HEK293 (cell line): ENCODE measurements at regions not wholly inside any gene's neighbourhood (a gene's known extent, or its start where the extent isn't known, plus 50 kb on each side); places are given as distances from the start of the nearest gene placed in this dataset.
A peak's percentile ranks its signal among the peaks of the same experiment; 100 is the strongest.

ENCODE experiments used
- CTCF ChIA-PET: fragments of 350-600 bp; formaldehyde crosslinking; extraction: SDS; loops from one replicate; lab custom pipeline; 2021; ENCODE audit warnings: antibody characterized with exemption; lab: Yijun Ruan, JAX
- POLR2A ChIA-PET: fragments of 300-600 bp; formaldehyde crosslinking; extraction: SDS; loops from one replicate; lab custom pipeline; 2020; ENCODE audit warnings: antibody characterized with exemption, inconsistent platforms; lab: Yijun Ruan, JAX
- H3K27ac ChIP-seq: fragments of 200-500 bp; sonication (Bioruptor generic); 2 replicates; pipeline ENCODE4 v1.5.1; 2014; ENCODE audit warnings: low read depth, low read length, control low read depth, inconsistent platforms; ENCODE audit errors: extremely low read depth
- H3K36me3 ChIP-seq, 2 experiments: fragments of 200-500 bp in 1 of 2; sonication (Bioruptor generic) in 1 of 2; 1 replicate in 1 of 2; 2 replicates in 1 of 2; pipeline ENCODE4 v1.5.1; 2014 to 2017; ENCODE audit warnings: inconsistent platforms in 2 of 2, low read length in 2 of 2; ENCODE audit not compliant: control insufficient read depth in 2 of 2, insufficient read depth in 1 of 2
- H3K4me1 ChIP-seq: fragments of 200-500 bp; sonication (Bioruptor generic); 2 replicates; pipeline ENCODE4 v1.5.1; 2014; ENCODE audit warnings: mild to moderate bottlenecking, low read length, inconsistent platforms; ENCODE audit not compliant: control insufficient read depth, insufficient read depth
- H3K4me3 ChIP-seq: 2 replicates; pipeline ENCODE4 v1.5.1; 2011; ENCODE audit warnings: low read depth, mild to moderate bottlenecking, control low read depth, low read length, moderate library complexity
- H3K9me3 ChIP-seq: fragments of 200-500 bp; sonication (Bioruptor generic); 2 replicates; pipeline ENCODE4 v1.5.1; 2014; ENCODE audit warnings: low read depth, low read length, inconsistent platforms; ENCODE audit not compliant: control insufficient read depth, insufficient read depth
- PRDM1 ChIP-seq: fragments of 450-650 bp; formaldehyde crosslinking; IDR thresholded peaks from 2 replicates; pipeline ENCODE4; 2016; ENCODE audit warnings: missing biosample characterization, missing genetic modification characterization
- WT1 ChIP-seq: fragments of 450-650 bp; formaldehyde crosslinking; IDR thresholded peaks from 2 replicates; pipeline ENCODE4 v1.5.1; 2016; ENCODE audit warnings: missing biosample characterization, missing genetic modification characterization
- YY1 ChIP-seq: fragments of 450-650 bp; formaldehyde crosslinking; IDR thresholded peaks from 2 replicates; pipeline ENCODE4 v1.5.1; 2018; ENCODE audit warnings: missing biosample characterization, missing genetic modification characterization
- ZFP37 ChIP-seq: fragments of 450-650 bp; formaldehyde crosslinking; IDR thresholded peaks from 2 replicates; pipeline ENCODE4 v1.5.1; 2016; ENCODE audit warnings: missing biosample characterization, missing genetic modification characterization
- ZNF132 ChIP-seq: fragments of 450-650 bp; formaldehyde crosslinking; IDR thresholded peaks from 2 replicates; pipeline ENCODE4 v1.5.1; 2017; ENCODE audit warnings: missing biosample characterization, missing genetic modification characterization, borderline replicate concordance
- ZNF146 ChIP-seq: fragments of 450-650 bp; formaldehyde crosslinking; IDR thresholded peaks from 2 replicates; pipeline ENCODE4 v1.5.1; 2016; ENCODE audit warnings: missing biosample characterization, missing genetic modification characterization
- ZNF157 ChIP-seq: fragments of 450-650 bp; formaldehyde crosslinking; IDR thresholded peaks from 2 replicates; pipeline ENCODE4 v1.5.1; 2016; ENCODE audit warnings: missing biosample characterization, missing genetic modification characterization
- ZNF184 ChIP-seq: fragments of 450-650 bp; IDR thresholded peaks from 2 replicates; pipeline ENCODE4 v1.5.1; 2018; ENCODE audit warnings: missing biosample characterization, mild to moderate bottlenecking, missing genetic modification characterization
- ZNF2 ChIP-seq: fragments of 450-650 bp; formaldehyde crosslinking; IDR thresholded peaks from 2 replicates; pipeline ENCODE4 v1.5.1; 2016; ENCODE audit warnings: missing biosample characterization, missing genetic modification characterization
- ZNF211 ChIP-seq: fragments of 450-650 bp; formaldehyde crosslinking; IDR thresholded peaks from 2 replicates; pipeline ENCODE4 v1.5.1; 2016; ENCODE audit warnings: low read depth, missing biosample characterization, missing genetic modification characterization
- ZNF311 ChIP-seq: fragments of 450-650 bp; formaldehyde crosslinking; IDR thresholded peaks from 2 replicates; pipeline ENCODE4 v1.5.1; 2017; ENCODE audit warnings: missing biosample characterization, missing genetic modification characterization, borderline replicate concordance
- ZNF354C ChIP-seq: fragments of 450-650 bp; formaldehyde crosslinking; IDR thresholded peaks from 2 replicates; pipeline ENCODE4 v1.5.1; 2016; ENCODE audit warnings: missing biosample characterization, missing genetic modification characterization, low read depth, borderline replicate concordance
- ZNF585B ChIP-seq: fragments of 450-650 bp; formaldehyde crosslinking; IDR thresholded peaks from 2 replicates; pipeline ENCODE4 v1.5.1; 2016; ENCODE audit warnings: missing biosample characterization, missing genetic modification characterization
- ZNF600 ChIP-seq: fragments of 450-650 bp; formaldehyde crosslinking; IDR thresholded peaks from 2 replicates; pipeline ENCODE4 v1.5.1; 2016; ENCODE audit warnings: missing biosample characterization, missing genetic modification characterization
- ZNF654 ChIP-seq: fragments of 450-650 bp; formaldehyde crosslinking; IDR thresholded peaks from 2 replicates; pipeline ENCODE4 v1.5.1; 2016; ENCODE audit warnings: low read depth, missing biosample characterization, missing genetic modification characterization
- ZNF76 ChIP-seq: fragments of 450-650 bp; formaldehyde crosslinking; IDR thresholded peaks from 2 replicates; pipeline ENCODE4; 2016; ENCODE audit warnings: low read depth, missing biosample characterization, missing genetic modification characterization, borderline replicate concordance
- TF ChIP-seq, protein P1 (sequence below): fragments of 450-650 bp; formaldehyde crosslinking; IDR thresholded peaks from 2 replicates; pipeline ENCODE4 v1.5.1; 2017; ENCODE audit warnings: missing biosample characterization, missing genetic modification characterization
- TF ChIP-seq, protein P2 (sequence below): fragments of 450-650 bp; formaldehyde crosslinking; IDR thresholded peaks from 2 replicates; pipeline ENCODE4 v1.5.1; 2017; ENCODE audit warnings: missing biosample characterization, missing genetic modification characterization
- TF ChIP-seq, protein P3 (sequence below): fragments of 450-650 bp; formaldehyde crosslinking; IDR thresholded peaks from 2 replicates; pipeline ENCODE4 v1.5.1; 2016; ENCODE audit warnings: missing biosample characterization, missing genetic modification characterization
- TF ChIP-seq, protein P4 (sequence below): fragments of 450-650 bp; formaldehyde crosslinking; IDR thresholded peaks from 2 replicates; pipeline ENCODE4 v1.5.0; 2017; ENCODE audit warnings: missing biosample characterization, missing genetic modification characterization, borderline replicate concordance

DNA sequence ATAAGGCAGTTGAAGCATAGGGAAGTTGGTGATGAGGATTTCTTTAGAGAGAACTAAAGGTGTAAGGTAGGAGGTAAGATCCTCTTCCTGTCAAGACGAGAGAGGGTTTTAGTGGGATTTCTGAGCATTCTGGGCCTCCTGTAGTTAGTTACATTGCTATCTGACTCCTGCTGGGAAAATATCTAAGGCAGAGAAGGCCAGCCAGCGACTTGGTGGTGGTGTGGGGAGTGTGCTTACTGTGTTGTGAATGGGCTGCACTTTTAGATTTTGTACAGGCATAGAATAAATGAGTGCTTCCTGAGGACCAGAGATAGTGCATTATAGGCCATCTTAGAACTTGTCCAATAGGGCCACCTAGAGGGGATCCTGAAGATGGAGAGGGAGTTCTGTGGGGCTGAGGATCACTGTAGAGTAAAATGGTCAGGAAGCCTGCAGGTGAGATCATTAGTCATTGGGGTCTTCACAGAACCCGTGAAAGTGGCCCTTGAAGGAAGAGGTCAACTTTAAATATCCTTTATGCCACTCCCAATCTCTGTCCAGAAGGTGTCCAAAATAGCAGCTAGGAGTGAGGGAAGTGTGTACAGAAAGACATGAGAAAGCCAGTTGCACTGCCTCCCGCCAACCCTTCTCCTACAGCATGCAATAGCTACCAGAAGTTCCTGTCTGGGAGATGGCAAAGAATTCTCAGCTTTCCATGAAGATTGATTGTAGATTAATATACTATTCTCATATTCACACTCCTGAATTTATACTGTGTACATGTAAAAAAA lies 266.6 kb downstream of the POLR1F start:
- no peak overlapping the region for H3K27ac ChIP-seq
- CTCF ChIA-PET: interaction anchor here (0.6 to 1.5 kb wide), 9 partner anchors 16 to 817 kb away, joined by 3 to 7 read pairs (median 3); no protein-coding TSS in a partner anchor
- no peak overlapping the region for H3K4me3 ChIP-seq
- no peaks in the 10 kb centered on the region for H3K4me1 ChIP-seq
- no peaks in the 10 kb centered on the region for H3K9me3 ChIP-seq
- POLR2A ChIA-PET: no interaction called here
- TF ChIP-seq YY1 (tag by site-specific recombination): no peak
- no peak for TF ChIP-seq ZNF157
- TF ChIP-seq ZNF654: peak; percentile 58
- no peak for TF ChIP-seq ZNF311 (tag by site-specific recombination)
- TF ChIP-seq, all 188 proteins: peak for 1
- no peaks in the 10 kb centered on the region for H3K36me3 ChIP-seq

DNA sequence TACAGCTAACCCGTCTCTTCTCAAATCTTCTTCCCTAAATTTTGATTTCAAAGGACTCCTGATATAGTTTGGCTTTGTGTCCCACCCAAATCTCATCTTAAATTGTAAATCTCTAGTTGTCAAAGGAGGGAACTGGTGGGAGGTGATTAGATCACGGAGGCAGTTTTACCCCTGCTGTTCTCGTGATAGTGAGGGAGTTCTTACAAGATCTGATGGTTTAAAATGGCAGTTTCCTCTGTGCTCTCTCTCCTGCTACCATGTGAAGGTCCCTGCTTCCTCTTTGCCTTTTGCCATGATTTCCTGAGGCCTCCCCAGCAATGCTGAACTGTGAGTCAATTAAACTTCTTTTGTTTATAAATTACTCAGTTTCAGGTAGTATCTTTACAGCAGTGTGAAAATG lies 269.3 kb downstream of the POLR1F start:
- TF ChIP-seq ZNF211 (tag by site-specific recombination) (no peak), ZNF585B (tag by site-specific recombination) (no peak), ZNF76 (no peak), ZNF184 (no peak), ZNF2 (tag by site-specific recombination) (no peak), ZNF600 (tag by site-specific recombination) (no peak), ZFP37 (tag by site-specific recombination) (no peak), PRDM1 (tag by site-specific recombination) (no peak), WT1 (tag by site-specific recombination) (no peak), ZNF132 (tag by site-specific recombination) (no peak), ZNF146 (tag by site-specific recombination) (no peak), ZNF354C (no peak)
- TF ChIP-seq, protein P1, sequence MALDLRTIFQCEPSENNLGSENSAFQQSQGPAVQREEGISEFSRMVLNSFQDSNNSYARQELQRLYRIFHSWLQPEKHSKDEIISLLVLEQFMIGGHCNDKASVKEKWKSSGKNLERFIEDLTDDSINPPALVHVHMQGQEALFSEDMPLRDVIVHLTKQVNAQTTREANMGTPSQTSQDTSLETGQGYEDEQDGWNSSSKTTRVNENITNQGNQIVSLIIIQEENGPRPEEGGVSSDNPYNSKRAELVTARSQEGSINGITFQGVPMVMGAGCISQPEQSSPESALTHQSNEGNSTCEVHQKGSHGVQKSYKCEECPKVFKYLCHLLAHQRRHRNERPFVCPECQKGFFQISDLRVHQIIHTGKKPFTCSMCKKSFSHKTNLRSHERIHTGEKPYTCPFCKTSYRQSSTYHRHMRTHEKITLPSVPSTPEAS (tag by site-specific recombination): no peak
- TF ChIP-seq, protein P2, sequence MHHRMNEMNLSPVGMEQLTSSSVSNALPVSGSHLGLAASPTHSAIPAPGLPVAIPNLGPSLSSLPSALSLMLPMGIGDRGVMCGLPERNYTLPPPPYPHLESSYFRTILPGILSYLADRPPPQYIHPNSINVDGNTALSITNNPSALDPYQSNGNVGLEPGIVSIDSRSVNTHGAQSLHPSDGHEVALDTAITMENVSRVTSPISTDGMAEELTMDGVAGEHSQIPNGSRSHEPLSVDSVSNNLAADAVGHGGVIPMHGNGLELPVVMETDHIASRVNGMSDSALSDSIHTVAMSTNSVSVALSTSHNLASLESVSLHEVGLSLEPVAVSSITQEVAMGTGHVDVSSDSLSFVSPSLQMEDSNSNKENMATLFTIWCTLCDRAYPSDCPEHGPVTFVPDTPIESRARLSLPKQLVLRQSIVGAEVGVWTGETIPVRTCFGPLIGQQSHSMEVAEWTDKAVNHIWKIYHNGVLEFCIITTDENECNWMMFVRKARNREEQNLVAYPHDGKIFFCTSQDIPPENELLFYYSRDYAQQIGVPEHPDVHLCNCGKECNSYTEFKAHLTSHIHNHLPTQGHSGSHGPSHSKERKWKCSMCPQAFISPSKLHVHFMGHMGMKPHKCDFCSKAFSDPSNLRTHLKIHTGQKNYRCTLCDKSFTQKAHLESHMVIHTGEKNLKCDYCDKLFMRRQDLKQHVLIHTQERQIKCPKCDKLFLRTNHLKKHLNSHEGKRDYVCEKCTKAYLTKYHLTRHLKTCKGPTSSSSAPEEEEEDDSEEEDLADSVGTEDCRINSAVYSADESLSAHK (tag by site-specific recombination): no peak
- TF ChIP-seq, protein P3, sequence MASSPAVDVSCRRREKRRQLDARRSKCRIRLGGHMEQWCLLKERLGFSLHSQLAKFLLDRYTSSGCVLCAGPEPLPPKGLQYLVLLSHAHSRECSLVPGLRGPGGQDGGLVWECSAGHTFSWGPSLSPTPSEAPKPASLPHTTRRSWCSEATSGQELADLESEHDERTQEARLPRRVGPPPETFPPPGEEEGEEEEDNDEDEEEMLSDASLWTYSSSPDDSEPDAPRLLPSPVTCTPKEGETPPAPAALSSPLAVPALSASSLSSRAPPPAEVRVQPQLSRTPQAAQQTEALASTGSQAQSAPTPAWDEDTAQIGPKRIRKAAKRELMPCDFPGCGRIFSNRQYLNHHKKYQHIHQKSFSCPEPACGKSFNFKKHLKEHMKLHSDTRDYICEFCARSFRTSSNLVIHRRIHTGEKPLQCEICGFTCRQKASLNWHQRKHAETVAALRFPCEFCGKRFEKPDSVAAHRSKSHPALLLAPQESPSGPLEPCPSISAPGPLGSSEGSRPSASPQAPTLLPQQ: no peak
- TF ChIP-seq, protein P4, sequence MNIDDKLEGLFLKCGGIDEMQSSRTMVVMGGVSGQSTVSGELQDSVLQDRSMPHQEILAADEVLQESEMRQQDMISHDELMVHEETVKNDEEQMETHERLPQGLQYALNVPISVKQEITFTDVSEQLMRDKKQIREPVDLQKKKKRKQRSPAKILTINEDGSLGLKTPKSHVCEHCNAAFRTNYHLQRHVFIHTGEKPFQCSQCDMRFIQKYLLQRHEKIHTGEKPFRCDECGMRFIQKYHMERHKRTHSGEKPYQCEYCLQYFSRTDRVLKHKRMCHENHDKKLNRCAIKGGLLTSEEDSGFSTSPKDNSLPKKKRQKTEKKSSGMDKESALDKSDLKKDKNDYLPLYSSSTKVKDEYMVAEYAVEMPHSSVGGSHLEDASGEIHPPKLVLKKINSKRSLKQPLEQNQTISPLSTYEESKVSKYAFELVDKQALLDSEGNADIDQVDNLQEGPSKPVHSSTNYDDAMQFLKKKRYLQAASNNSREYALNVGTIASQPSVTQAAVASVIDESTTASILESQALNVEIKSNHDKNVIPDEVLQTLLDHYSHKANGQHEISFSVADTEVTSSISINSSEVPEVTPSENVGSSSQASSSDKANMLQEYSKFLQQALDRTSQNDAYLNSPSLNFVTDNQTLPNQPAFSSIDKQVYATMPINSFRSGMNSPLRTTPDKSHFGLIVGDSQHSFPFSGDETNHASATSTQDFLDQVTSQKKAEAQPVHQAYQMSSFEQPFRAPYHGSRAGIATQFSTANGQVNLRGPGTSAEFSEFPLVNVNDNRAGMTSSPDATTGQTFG: no peak
- ChIA-PET CTCF (interaction anchor here (1.3 kb wide), 1 partner anchor 318 kb away, joined by 4 read pairs; no protein-coding TSS in a partner anchor), POLR2A (no interaction called here)

More for the DNA sequence above, 269.3 kb downstream of the POLR1F start:
- Histone ChIP-seq H3K27ac (no peak overlapping the region), H3K36me3 (no peaks in the 10 kb centered on the region), H3K4me3 (no peak overlapping the region), H3K4me1 (no peaks in the 10 kb centered on the region), H3K9me3 (no peaks in the 10 kb centered on the region)
